ENCODE measurements at regions not wholly inside any gene's neighbourhood (a gene's known extent, or its start where the extent isn't known, plus 50 kb on each side); places are given as distances from the start of the nearest gene placed in this dataset.
"Not testable (repeated sequence)": the region's sequence is repeated elsewhere in the genome, so short reads cannot be mapped to it uniquely, and the experiment has no call there.

DNA sequence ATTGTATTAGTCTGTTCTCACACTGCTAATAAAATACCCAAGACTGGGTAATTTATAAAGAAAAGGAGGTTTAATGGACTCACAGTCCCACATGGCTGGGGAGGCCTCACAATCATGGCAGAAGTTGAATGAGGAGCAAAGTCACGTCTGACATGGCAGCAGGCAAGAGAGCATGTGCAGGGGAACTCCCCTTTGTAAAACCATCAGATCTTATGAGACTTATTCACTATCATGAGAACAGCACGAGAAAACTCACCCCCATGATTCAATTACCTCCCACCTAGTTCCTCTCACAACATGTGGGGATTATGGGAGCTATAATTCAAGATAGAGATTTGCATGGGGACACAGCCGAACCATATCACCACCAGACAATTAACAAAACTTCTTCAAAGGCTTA is 84.4 kb upstream of the ANKRD1 start:
- not testable (repeated sequence) for DNase-seq

DNA sequence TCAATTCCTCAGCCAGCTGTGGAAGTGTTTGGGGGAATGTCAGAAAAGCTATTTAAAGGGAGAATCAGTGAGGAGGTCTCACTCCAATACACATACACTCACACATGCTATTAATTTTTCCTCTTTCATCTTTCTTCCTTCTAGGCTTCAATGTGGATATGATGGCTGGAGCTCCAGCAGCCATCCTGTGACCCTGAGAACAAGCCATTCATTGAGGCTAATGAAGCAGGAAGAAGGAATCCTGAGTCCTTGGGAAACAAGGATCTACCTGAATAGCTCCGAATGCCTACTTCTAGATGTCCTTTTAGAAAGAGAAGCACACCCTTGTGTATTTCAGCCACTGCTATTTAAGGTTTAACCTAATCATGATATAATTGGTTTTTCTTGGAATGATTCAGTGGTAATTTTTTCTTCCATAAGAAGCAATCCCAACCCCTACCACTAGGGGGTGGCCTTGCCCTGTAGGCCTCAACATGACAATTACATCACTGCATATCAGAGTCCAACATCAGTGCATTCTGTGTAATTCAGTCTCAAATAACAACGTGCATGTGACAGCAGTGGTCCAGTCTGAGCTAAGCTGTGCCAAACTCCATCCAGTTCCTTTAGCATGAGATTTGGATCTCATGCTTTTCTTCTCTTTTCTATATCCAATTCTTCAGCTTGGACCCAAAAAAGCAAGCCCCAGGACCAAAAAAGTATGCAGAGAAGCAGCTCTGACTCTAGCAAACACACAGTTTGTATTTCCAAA is 85.3 kb upstream of the ANKRD1 start:
- peak; percentile 67 for DNase-seq

DNA sequence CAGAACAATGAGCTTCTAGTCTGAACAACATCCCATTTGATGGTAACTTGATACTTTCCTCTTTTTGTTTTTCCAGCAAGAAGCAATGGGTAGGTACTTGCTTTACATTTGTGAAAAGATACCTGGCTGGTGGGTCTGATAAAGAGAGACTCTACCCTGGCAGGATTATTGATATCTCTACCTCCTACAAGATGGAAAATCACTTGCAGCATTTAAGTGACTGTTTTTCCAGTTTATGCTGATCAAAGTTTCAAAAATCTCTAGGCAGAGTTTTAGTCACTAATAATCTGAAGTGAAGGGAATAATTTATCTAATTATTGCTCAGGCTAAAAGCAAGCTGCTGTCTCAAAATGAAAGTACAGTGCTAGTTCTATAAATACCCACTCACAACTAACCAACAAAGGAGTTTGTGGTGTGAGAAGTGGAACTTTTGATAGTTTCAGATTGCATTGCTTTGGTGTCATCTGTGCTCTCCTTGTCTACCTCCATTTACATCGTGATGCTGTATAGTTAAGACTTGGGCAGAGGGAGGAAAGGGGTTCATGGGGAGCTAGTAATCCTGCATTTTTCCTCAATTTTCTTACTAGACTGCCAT is 86.0 kb upstream of the ANKRD1 start:
- DNase-seq, result no peak

DNA sequence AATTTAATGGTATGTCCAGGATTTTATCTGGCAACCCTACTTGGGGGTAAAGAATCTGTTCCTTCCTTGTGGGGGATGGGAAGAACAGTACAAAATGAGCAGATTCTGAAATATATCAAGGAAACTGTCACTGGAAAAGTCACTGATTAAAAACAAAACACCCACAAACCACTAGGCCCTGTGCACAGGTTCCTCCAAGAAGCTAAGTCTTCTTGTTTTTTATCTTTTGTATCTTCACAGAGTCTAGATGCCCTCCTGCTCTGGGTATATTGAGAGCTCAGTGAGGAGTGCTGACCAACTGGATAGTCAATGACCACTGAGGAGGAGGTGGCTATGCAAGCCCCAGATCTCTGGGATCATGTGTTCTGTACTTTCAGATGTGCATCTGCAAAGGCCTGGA is 86.8 kb upstream of the ANKRD1 start:
- no peak for DNase-seq

DNA sequence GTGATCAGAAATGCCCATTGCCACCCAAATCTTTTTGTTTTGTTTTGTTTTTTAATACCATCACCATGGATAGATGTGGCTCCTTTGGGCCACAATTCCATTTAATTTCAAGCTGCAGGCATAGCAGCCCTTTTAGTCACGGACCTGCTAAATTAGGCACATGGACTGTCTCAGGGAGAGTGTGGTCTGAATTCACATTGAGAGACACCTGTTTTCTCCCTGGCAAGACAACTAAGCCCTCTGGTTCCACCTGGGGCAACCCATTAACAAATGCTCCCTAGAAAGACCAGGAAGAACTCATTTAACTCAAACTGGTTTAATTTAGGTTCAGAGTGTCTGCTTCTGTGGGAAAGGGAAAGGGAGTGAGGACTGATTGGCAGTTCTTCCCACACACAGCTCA is 88.2 kb upstream of the ANKRD1 start:
- no peak for DNase-seq

DNA sequence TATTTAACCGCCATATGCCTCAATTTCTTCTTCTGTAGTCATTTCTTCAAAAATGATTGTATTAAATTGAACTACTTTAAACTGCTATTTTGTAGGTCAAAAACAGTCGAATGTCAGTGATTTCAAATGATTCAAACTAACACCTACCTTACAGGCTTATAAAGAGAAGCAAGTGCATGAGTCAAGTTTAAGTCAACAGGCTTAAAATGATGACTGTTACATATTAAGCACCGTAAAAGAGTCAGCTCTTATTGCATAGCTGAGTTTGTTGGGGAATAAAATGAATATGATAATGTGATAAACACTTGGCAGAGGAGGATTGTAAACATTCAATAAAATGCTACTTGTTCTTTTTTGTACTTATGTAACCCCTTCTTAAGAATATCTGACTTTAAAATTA is 90.1 kb upstream of the ANKRD1 start:
- DNase-seq, result no peak

DNA sequence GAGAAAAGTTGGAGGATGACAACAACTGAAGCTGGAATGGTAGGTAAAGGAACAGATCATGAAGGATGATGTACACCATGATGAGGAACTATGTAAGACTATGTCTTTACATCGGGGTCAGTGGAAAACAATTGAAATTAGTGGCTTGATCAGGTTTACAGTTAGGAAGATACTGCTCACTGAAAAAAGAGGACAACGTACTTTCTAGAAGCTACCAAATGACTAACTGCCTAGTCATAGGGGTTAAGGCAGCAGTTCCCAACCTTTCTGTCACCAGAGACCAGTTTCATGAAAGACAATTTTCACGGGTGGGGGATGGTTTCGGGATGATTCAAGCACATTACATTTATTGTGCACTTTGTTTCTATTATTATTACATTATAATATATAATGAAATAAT is 91.6 kb upstream of the ANKRD1 start:
- DNase-seq, result no peak

DNA sequence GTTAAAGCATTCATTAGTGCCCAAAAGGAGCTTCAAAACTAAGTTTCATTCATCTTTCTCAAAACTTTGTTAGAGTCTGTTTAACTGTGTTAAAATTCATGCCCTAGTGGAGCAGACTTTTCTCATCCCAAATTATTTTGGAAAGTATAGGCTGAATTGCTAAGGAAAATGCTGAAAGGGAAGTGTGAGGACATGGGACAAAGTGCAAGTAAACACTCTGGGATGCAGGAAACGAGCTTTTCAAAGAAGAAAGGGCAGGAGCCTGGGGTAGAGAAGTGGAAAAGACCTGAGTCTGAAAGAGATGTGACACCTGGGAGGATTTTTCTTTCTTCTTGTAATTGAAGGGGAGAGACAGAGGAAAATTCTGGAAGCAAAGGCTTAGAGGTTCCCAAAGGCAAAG is 93.1 kb upstream of the ANKRD1 start:
- no peak for DNase-seq

DNA sequence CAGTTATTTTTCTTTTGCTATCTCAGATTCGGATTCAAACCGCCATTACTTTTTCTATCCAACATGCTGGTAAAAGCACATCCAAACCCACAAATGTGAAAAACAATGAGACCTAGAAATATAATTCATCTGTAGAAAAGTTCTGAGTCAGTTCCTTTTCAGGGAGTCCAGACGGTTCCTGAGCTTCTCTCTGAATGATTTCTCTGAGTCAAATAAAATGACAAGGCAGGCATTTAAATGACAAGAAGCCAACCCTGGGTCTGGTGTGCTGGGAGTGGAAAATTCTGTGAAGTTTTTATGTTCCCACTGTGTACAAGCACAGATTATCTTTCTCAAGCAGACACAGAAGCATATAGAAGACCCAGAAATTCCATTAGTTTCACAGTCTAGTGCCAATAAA is 96.3 kb upstream of the ANKRD1 start:
- DNase-seq, result no peak

DNA sequence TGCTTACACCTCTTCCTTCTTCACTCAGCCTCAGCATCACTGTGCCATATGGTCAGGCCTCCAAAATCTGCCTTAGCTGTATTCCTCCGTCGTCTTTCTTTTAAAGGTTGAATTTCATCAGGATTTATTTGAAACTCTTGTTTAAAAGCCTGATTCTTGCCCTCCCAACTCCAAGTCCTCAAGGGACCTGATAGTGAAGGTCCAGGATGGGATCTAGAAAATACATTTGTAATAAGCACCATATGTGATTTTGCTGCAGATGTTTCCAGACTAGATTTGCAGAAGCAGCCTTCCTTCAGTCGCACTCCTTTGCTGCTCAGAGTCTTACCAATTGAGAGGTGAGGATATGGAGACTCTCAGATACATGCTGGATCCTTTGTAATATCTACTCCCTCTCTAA is 101.0 kb upstream of the ANKRD1 start:
- DNase-seq, result no peak

DNA sequence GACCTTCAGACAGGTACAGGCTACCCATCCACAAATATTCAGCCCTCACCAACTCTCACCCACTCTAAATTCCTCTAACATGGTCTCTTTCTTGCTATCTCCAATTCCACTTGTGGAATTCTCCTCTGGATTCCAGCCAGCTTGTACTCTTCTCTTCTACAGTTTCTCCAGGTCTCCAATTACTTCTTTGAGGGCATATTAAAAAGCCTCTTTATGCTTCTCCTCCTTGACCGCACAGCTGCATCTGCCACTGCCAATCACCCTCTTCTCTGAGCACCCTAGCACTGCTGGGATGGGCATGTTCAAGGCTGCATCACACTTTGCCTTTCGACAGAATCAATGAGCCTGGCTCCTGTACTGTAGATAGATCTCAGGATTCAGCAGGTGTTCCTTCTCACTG is 101.5 kb upstream of the ANKRD1 start:
- peak; percentile 19 for DNase-seq

DNA sequence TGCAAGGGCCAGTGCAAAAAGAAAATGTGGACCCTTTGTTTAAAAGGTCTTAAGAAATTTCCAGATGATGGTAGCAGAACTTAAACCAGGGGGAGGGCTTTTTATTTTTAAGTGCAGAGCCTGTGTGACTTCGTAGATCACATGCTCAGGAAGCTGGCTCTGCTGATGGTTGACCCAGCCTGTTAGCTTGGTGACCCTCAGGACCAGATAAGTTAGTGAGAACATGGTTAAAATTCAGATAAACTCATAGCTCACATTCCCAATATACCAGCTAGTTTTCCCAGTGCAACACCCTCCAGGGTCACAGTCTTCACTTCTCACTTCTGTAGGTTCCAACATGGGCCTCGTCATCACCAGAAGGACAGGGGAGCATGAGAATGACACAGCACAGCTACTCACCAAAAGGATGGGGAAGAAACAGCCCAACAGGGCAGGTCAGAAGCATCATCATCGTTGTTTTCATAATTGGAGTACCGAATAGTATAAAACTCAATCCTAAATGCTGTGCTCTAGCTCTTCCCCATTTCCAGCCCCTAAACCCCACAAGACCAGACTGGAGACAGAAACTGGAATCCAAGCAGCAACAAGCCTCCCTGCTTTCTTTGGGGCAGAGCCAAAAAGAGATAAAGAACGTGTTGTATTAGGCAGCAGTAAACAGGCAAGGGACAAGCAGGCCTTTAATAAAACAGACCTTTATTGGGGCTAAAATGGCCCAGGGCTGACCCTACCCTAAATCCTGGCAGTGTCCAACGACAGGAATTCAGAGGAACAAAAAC is 102.2 kb upstream of the ANKRD1 start:
- DNase-seq, result no peak

DNA sequence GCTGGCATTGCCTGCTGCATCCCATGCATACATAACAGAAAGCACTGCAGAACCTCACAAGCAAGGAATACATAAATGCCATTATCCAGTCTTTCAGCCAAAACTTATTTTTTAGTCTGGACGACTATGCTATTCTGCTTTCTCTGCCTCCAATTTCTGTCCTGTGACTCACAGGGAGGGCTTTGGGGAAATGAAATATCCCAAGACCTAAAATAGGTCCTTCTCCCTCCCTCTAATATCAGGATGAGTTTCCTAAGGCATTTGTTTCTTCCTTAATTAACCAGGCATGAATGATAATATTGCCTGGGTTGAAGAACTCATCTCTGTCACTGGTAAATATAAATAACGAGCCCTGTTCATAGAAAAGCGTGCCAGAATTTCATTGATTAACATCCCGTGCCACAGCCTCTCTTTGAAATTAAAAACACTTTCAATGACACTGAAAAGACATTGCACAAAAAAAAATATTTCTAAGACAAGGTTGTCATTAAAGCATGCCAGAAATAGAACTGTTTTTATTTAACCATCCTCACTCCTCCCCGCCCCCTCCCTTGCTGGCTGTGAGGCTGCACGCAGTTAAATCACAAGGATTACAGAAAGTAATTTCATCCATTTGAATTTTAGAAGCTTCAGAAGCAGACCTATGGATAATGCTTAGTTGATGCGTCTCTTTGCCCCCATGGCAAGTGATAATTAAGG is 103.0 kb upstream of the ANKRD1 start:
- DNase-seq, result no peak

DNA sequence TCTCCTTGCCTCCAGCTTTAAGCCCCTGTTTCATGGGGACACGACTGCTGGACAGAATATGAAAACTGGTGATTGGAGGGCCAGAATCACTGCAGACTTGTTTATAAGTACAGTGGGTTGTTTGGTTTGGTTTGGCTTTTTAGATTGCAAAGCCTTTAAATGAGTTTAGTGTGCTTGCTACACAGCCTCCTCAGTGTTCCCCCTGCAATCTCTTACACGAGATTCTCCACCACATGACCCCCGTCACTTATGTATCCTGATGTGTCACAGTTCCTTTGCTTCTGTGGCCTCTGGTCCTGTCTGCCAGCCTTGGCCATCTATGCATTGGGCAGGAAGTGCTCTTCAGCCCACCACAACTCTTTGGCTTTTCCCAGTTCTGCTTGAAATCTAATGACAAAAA is 103.7 kb upstream of the ANKRD1 start:
- DNase-seq, result no peak

DNA sequence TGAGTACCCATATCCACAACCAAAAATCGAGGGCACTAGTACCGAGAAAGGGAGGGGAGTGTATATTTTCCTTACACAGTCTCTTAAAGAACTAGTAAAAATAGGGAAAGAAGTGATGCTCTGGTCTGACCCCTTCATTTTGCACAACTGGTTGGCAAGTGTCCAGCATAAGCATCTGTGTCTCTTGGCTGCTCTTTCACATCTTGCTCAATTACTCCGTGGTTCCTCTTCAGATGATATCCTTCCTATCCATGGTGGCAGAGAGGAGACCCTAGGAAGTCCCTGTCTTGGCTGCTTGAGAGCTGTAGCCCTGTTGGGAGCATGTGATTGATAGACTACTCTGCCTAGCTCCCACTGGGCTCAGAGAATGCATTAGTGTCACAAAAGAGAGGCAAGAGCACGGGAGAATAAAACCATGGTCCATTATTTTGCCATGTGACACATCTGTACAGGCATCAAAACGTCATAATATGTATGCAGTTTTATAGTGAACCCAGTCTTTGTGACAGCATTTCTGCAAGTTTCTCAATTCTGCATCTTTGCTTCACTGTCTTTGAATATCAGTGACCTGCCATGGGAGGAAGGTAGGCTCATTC is 111.8 kb upstream of the ANKRD1 start:
- DNase-seq, result peak; percentile 6

DNA sequence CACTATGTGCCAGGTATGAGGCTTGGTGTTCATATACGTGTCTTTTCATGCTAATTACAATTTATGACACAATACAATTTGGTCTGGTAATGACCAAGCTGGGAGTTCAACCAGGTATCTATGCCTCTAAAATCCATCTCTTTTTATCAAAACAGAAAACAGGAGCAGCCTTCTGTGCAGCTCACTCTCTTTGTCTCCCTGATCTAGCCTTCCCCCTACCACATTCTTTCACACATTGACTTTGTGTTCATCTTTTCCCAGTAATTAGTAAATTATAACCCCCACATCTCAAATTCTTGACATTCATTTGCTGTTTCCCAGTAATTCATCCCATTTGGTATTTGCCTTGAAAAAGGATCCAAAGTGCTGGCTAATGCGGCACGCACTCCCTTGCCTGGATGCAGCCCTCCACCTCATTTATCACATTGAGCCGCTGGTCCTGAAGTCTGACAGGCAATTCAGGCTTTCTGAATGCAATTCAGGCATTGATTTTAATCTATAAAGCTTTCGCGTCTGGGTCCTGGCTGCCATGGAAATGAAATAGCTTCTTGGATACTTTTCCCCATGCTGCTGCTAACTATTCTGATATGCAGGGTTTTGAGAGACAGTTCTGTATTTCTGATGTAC is 112.5 kb upstream of the ANKRD1 start:
- no peak for DNase-seq

DNA sequence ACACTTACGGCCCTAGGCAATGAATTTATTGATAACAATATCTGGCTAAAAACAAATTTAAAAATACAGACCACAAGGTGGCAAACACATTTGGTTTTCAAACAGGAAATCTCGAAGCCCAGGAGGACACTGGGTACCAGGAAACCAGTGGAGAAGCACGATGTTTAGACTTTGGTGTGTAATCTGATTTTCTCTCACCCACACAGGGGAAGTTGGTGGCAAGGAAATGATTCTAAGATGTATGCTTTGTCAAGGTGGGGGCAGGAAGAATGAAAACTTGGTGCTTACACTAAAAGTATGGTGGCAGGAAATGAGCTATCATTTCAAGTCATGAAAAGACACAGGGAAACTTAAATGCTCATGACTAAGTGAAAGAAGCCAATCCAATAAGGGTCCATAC is 113.2 kb upstream of the ANKRD1 start:
- no peak for DNase-seq

DNA sequence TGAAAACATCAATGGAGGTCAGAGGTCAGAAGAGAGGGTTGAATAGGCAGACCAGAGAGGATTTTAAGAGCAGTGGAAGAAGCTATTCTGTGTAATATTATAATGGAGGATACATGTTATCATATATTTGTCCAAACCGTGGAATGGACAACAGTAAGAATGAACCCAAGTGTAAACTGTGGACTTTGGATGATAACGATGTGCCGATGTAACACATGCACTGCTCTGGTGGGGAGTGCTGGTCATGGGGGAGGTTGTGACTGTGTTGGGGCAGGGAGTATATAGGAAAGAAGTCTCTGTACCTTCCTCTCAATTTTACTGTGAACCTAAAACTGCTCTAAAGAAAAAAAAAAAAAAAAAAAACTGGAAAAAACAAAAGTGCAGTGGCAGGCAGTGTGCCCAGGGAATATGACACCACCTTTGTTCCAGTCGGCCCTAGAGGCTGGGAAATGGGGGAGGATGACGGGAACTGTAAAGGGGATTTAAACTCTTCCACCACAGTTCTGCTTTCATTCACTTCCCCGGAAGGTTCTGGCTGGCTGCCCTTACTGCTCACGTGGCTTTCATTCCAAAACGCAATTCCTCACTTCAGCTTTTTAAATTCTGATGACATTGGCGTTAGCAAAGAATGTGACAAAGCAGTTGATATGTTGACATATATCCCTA is 113.7 kb upstream of the ANKRD1 start:
- peak; percentile 79 for DNase-seq

DNA sequence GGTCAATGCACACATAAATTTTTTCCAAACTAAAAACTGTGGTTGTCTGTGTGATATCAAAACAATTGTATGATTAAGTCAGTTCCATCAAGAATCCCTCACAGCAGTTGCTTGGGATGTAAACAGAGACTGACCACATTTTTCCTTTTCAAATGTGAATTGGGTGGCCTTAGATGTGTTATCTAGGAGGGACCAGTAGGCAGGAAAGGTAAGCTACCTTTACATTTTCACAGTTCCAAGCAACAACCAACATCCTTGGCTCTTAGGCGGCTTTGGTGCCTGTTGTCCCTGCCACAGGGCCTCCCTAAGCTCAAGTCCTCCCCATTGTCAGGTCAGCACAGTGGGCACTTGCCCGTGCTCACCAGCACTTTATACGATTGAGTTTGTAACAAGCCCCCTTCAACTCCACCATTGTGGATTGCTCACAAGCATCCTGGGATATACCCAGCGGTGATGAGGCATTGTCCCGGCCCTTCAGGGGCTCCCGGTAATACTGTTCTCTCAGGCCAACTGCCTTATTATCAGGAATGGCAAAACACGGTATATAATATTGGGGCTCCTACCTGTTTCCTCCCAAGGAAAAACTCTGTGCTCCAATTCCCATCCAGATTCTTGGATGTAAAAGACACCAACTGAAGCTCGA is 114.9 kb upstream of the ANKRD1 start:
- DNase-seq, result no peak

DNA sequence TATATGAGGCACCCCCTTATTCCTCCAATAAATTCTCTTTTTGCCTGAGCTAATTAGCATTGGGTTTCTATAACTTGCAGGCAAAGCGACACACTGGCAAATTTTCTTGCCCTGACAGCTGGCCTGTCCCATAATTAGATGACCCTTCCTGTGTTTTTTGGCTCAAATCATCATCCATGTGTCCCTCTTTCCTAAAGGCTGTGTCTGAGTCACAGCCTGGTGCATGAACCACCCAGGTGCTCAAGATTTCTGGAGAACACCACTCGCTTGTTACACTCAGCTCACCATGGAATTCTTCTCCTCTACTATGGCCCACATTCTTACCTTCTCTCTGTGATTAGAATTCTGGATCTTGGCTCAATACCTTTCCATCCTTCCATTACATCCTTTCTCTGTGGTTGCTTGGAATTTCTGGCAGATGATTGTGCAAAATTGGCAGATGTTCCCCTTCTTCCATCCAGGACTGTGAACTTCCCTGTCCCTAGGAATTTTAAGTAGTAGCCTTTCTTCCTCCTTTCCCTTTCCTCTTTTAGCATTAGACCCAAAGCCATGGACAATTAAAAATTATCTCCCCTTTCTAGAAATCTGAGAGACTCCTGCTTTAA is 116.0 kb upstream of the ANKRD1 start:
- no peak for DNase-seq

DNA sequence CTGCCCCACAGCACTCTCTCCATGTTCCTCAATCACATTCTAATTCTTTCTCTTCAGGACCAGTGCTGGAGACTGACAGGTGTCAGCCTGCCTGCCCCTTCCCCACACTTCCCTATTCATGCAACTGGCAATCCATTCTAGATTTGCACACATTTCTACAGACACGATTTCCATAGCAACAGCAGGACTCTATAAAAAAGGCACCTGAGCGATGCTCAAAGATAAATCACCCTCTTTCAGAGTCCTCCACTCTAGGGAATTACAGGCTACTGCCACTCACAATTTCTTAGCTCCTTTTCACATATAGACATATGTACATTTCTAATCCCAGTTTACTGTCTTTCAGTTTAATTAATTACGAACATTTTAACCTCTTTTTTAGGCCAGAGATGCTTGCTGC is 118.1 kb upstream of the ANKRD1 start:
- no peak for DNase-seq

Measured in NCI-H2171 treated with DMSO at 0.1 percent for 48 hours (cell line).